Fibroblast of villous mesenchyme (primary cell): ENCODE measurements at regions not wholly inside any gene's neighbourhood (a gene's known extent, or its start where the extent isn't known, plus 50 kb on each side); places are given as distances from the start of the nearest gene placed in this dataset.

Source experiments
- DNase-seq: peaks from one replicate; pipeline ENCODE4 v3.0.0-alpha.2; 2010; ENCODE audit warnings: low read depth
- H3K4me3 ChIP-seq: 2 replicates; pipeline ENCODE4 v1.5.1; 2011; ENCODE audit warnings: low read depth, mild to moderate bottlenecking, low read length
- TF ChIP-seq, protein P1 (sequence below): IDR thresholded peaks from 2 replicates; pipeline ENCODE4 v1.5.1; 2012; ENCODE audit warnings: low read depth, mild to moderate bottlenecking, low read length; ENCODE audit not compliant: insufficient read depth

DNA sequence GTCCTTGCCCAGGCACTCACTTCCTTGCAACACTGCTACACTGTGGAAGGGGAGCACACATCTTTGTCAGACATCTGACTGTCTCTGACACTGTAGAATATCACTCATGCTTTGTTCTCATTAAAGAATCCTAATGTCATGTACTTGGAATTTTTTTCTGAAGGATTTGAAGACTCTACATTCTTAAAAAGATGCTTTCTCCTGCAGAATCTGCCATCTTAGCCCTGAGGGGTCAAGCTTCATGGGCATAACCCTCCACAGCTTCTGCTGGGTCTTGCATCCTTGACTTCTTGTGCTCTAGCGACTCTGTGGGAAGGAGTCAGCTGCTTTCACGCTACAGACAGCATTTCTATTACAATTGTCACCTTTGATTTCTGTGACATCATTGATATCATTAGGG is 417.2 kb downstream of the QKI start:
- DNase-seq = no peak
- TF ChIP-seq, protein P1, sequence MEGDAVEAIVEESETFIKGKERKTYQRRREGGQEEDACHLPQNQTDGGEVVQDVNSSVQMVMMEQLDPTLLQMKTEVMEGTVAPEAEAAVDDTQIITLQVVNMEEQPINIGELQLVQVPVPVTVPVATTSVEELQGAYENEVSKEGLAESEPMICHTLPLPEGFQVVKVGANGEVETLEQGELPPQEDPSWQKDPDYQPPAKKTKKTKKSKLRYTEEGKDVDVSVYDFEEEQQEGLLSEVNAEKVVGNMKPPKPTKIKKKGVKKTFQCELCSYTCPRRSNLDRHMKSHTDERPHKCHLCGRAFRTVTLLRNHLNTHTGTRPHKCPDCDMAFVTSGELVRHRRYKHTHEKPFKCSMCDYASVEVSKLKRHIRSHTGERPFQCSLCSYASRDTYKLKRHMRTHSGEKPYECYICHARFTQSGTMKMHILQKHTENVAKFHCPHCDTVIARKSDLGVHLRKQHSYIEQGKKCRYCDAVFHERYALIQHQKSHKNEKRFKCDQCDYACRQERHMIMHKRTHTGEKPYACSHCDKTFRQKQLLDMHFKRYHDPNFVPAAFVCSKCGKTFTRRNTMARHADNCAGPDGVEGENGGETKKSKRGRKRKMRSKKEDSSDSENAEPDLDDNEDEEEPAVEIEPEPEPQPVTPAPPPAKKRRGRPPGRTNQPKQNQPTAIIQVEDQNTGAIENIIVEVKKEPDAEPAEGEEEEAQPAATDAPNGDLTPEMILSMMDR = no peak
- H3K4me3 ChIP-seq = no peak overlapping the region

DNA sequence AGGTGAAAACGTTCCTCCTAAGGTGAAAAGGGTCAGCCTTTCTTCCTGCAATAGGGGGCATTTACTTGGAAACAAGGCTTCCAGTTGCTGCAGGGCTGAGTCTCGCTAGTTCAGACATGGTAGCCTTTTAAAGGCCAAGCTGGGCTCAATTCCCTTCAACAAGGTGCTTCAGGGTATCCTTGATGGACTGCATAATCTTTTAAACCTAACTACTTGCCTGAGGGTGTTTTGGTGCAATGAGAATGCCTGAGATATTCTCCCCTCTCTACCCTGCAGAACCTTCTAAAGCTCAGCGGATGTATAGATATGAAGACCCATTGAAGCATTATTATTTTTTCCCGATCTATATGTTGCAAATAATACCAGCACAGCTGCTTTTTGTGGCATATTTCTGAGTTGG is 416.1 kb downstream of the QKI start:
- TF ChIP-seq, protein P1 = no peak
- no peak overlapping the region for H3K4me3 ChIP-seq
- no peak for DNase-seq

DNA sequence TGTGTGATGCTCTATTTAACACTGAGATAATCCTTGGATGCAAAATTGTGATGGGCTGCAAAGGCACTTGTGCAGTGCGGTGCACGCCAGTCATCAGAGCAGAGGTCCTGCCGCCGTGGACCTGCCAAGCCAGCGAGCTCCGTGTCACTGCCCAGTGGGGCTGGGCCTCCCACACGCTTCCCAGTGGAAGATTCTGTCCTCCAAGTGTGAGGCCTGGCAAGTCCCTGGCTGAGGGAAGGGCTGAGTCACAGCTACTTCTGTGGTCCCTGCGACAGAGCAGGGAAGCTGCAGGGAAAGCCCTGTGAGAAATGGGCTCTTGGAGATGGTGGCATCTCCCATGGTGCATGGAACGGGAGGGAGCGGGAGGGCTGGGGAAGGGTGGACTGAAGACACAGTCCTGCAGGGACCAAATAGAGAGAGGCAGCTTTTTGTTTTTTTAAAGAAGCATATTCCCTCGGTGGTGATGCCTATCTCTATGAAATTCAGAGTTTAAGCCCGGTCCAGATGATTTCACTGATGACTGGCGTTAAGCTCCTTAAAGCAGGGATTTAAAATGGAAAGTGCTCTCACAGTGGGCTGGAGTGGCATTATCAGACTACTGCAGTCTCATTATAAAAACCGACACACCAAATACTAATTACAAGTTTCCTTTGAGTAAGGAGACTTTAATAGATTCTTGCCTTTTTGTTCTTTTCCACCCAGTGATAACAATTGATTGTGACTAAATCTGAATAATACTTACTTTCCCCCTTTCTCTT is 413.7 kb downstream of the QKI start:
- TF ChIP-seq, protein P1 = no peak
- no peak overlapping the region for H3K4me3 ChIP-seq
- no peak for DNase-seq

DNA sequence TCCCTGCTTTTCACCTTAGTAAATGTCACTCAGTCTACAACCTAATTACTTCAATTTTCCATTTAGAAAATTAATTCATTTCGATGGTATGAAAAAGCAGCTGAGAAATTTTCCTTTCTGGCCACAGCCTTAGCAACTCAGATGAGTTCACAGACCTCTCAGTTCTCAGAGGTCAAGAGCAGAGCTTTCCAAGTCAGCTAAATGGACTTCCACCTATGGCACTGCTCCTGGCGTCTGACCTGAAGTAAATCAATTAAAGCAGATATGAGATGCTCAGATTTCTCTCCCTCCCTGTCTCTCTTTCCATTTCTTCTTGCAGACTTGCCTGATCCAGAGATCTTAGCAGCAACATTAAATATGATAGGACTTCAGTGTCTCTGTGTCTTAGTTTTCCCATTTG is 412.6 kb downstream of the QKI start:
- no peak for DNase-seq
- H3K4me3 ChIP-seq = no peak overlapping the region
- TF ChIP-seq, protein P1 = no peak

DNA sequence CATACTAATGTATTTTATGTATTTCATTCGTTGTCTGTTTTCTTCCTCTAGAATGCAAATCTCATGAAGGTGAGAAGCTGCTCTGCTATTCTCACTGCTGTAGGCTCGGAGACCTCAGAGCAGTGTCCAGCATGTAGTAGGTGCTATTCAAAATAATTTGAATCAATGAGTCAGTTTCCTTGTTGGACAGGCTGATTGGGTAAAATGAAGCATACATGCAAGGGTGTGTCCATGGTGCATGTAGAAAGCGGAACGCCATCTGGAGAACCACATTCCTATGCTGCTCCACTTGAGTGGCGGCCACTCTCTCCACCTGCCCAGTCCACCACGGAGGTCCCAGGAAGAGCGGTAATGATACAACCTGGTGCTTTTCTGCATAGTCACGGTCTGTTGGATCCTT is 412.1 kb downstream of the QKI start:
- DNase-seq = no peak

DNA sequence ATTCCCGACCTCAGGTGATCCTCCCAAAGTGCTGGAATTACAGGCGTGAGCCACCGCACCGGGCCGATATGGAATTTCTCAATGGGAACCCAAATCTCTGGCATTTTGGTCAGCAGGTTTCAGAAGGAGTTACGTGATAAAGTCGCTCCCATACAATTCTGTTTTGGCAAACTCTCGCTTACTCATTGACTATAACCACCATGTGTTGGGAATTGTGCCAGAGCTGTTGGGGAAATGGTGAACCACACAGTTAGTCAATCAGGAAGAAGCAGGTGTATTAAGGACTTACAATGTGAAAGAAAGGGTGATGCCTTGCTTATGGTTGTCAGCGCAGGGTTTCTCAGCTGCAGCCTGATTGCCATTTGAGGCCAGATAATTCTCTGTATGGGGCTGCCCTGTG is 410.5 kb downstream of the QKI start:
- DNase-seq = no peak
- no peak overlapping the region for H3K4me3 ChIP-seq
- TF ChIP-seq, protein P1 = no peak

More for the DNA sequence above, 412.1 kb downstream of the QKI start:
- TF ChIP-seq, protein P1 = no peak
- no peak overlapping the region for H3K4me3 ChIP-seq

DNA sequence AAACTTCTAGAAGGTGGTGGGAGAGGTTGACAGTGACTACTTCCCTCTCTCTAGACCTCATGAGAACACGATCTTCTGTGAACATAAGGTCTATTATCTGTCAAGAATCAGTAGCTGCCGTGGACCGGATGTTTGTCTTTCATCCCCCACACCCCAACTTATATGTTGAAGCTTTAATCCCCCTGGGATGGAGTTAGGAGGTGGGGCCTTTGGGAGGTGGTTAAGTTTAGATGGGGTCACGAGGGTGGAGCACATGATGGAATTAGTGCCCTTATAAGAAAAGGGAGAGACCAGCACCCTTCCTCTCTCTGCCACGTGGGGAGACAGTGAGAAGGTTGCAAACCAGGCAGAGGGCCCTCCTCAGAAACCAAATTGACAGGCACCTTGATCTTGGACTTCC is 409.1 kb downstream of the QKI start:
- TF ChIP-seq, protein P1 = no peak
- no peak overlapping the region for H3K4me3 ChIP-seq
- DNase-seq = no peak
